Heart right ventricle (tissue), 16 donors: ENCODE measurements at regions not wholly inside any gene's neighbourhood (a gene's known extent, or its start where the extent isn't known, plus 50 kb on each side); places are given as distances from the start of the nearest gene placed in this dataset.
A peak's percentile ranks its signal among the peaks of the same experiment; 100 is the strongest.
"Not testable (repeated sequence)": the region's sequence is repeated elsewhere in the genome, so short reads cannot be mapped to it uniquely, and the experiment has no call there.

Source experiments
- ATAC-seq, 8 donors: fragments of 200-7000 bp; cut with Tn5 transposase; one replicate each; pipeline ENCODE4 v1.9.1; 2020; ENCODE audit warnings: mild to moderate bottlenecking in 8 of 8, moderate library complexity in 8 of 8, moderate number of reproducible peaks in 1 of 8
- DNase-seq, 2 donors: peaks; one replicate each; pipeline ENCODE4 v3.0.0-alpha.2; 2020
- H3K27ac ChIP-seq, 10 donors: fragments of 200-600 bp; sonication (generic) in 2 of 10; one replicate each; pipeline versions ENCODE4 v1.5.0 to v1.8.0; 2020 to 2022; ENCODE audit warnings: mild to moderate bottlenecking in 3 of 10
- H3K27me3 ChIP-seq, 7 donors: fragments of 200-600 bp; one replicate each; pipeline ENCODE4 v1.8.0; 2021 to 2022; ENCODE audit warnings: mild to moderate bottlenecking in 2 of 7
- H3K36me3 ChIP-seq, 9 donors: fragments of 200-600 bp; sonication (generic) in 1 of 9; one replicate each; pipeline versions ENCODE4 v1.5.0 to v1.8.0; 2020 to 2022; ENCODE audit warnings: mild to moderate bottlenecking in 2 of 9
- H3K4me1 ChIP-seq, 9 donors: fragments of 200-600 bp; sonication (generic) in 1 of 9; one replicate each; pipeline versions ENCODE4 v1.5.0 to v1.8.0; 2020 to 2022; ENCODE audit warnings: mild to moderate bottlenecking in 4 of 9
- H3K4me3 ChIP-seq, 10 donors: fragments of 200-600 bp; sonication (generic) in 2 of 10; one replicate each; pipeline versions ENCODE4 v1.5.0 to v1.8.0; 2020 to 2022; ENCODE audit warnings: mild to moderate bottlenecking in 7 of 10, moderate library complexity in 2 of 10
- H3K9me3 ChIP-seq, 11 donors: fragments of 200-600 bp in 10 of 11; sonication (generic) in 2 of 11; one replicate each; pipeline versions ENCODE4 v1.5.0 to v1.8.0; 2013 to 2022; ENCODE audit warnings: mild to moderate bottlenecking in 2 of 11, control low read depth in 1 of 11, moderate library complexity in 1 of 11
- WGBS, 2 donors: extraction: QIAGEN DNeasy Blood & Tissue Kit; methylation state at CpG; one replicate each; pipeline ENCODE4 v1.1.7; 2013; ENCODE audit warnings: inconsistent platforms in 1 of 2; 5-methylcytosine and 5-hydroxymethylcytosine counted together
- intact Hi-C, 10 donors: fragments of 100-400 bp; cut with DNase I; formaldehyde crosslinking; loops; one replicate each; pipeline versions ENCODE4 v1.11.1 to v1.14.2; 2022
- TF ChIP-seq, protein P1 (sequence below), 9 donors: fragments of 200-600 bp; sonication (generic) in 2 of 9; IDR thresholded peaks; one replicate each; pipeline versions ENCODE4 v1.5.0 to v1.8.0; 2021 to 2022; ENCODE audit warnings: antibody characterized with exemption in 9 of 9, mild to moderate bottlenecking in 5 of 9, moderate library complexity in 1 of 9
- donor health status: Arrhythmogenic right ventricular cardiomyopathy.
- donor health status: ischemic (EF 13 %, LVEDD 7.1; RV severe dilation, severe dysfunction).
- donor health status: healthy with polysubstance abuse.
- donor health status: DM: no; HTN: yes; CAD: no.
- donor health status: DM: no; HTN: no; CAD: no.
- donor health status: ischemic (EF 25% LVEDD 6.9; RV normal size, moderate dysfunction).
- donor health status: ischemic (EF 25% LVEDD 5.7; RV mildly dilated, moderate dysfunction).
- donor health status: healthy.
- donor health status: DM: yes; HTN: yes; CAD: no.
- donor health status: Ischemic cardiomyopathy.
- donor health status: ischemic (EF 35%, LVEDD 5.7; RV mildly dilated, moderate dysfunction).
- donor health status: nonischemic (EF 11% LVEDD 7.7; RV severe dilation, severe dysfunction).
- donor health status: DM: yes; HTN: yes; CAD: no.
- donor health status: PGD.
- donor health status: ischemic (EF 29% LVEDD 5.4; RV normal size, mild dysfunction).
- donor health status: nonischemic (EF 23%, LVEDD 6.1; RV moderate dilation, normal function).

DNA sequence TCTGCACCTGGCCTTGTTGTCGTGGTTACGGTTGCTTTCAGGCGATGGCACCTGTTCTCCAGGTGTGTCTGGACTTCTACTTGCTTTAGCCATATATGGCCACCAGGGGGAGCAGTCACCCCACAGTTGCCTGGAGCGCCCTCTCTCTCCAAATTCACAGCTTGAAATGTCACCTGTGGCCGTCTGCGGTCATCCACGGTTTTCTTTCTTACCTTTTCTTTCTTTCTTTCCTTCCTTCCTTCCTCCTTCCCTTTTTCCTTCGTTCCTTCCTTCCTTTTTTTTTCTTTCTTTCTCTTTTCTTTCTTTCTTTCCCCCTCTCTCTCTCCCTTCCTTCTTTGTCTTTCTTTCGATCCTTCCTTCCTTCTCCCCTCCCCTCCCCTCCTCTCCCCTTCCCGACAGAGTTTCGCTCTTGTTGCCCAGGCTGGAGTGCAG, 150.5 kb upstream of the VKORC1L1 start:
- TF ChIP-seq, protein P1, sequence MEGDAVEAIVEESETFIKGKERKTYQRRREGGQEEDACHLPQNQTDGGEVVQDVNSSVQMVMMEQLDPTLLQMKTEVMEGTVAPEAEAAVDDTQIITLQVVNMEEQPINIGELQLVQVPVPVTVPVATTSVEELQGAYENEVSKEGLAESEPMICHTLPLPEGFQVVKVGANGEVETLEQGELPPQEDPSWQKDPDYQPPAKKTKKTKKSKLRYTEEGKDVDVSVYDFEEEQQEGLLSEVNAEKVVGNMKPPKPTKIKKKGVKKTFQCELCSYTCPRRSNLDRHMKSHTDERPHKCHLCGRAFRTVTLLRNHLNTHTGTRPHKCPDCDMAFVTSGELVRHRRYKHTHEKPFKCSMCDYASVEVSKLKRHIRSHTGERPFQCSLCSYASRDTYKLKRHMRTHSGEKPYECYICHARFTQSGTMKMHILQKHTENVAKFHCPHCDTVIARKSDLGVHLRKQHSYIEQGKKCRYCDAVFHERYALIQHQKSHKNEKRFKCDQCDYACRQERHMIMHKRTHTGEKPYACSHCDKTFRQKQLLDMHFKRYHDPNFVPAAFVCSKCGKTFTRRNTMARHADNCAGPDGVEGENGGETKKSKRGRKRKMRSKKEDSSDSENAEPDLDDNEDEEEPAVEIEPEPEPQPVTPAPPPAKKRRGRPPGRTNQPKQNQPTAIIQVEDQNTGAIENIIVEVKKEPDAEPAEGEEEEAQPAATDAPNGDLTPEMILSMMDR (IDR thresholded peaks at IDR 0.05), result peak; percentile 71 to 89 (median 81)
- intact Hi-C loops, result no loop called here
- ATAC-seq (peak in 4 of 8 donors; percentile 39 to 72 (median 56)), DNase-seq (peak; percentile 17 to 35)
- no peaks in the 10 kb centered on the region for H3K27me3 ChIP-seq
- no peak overlapping the region for H3K4me3 ChIP-seq
- H3K4me1 ChIP-seq, result no peaks in the 10 kb centered on the region
- no peak overlapping the region for H3K27ac ChIP-seq
- H3K36me3 ChIP-seq, result peaks cover 0 to 21% (median 0%) of the 10 kb centered on the region in 9 donors
- 26 to 29% methylated on average over 11 of the region's 11 CpGs for WGBS, 2 donors
- no peaks in the 10 kb centered on the region for H3K9me3 ChIP-seq

DNA sequence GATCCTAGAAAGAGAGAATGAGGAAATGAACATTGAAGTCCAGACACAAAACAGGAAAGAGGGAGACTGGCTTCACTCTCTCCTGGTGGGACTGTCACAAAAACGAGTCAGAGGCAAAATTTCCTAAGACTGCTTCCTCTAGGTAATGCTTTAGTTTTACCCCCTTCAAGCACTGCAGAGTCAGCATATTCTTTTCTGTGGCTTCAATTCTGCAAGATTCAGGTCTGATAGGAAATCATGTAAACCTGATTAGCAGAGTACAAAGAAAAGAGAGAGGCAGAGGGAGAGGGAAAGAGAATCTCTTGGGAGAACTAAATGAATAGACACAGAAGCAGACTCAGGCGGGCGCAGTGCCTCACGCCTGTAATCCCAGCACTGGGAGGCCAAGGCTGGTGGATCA, 145.7 kb upstream of the VKORC1L1 start:
- H3K4me1 ChIP-seq, H3K27ac ChIP-seq, ATAC-seq, H3K9me3 ChIP-seq, DNase-seq, H3K27me3 ChIP-seq, intact Hi-C loops, H3K4me3 ChIP-seq: not testable (repeated sequence)
- 88 to 89% methylated on average over 4 of the region's 4 CpGs for WGBS, 2 donors
- H3K36me3 ChIP-seq, result peaks cover 0 to 21% (median 0%) of the 10 kb centered on the region in 9 donors

- intact Hi-C loops, result no loop called here
- H3K4me3 ChIP-seq, result peak overlapping the region in 7 of 10 donors; percentile 24 to 47 (median 41)
- H3K36me3 ChIP-seq, result peaks cover 0 to 29% (median 0%) of the 10 kb centered on the region in 9 donors
- no peak for DNase-seq
- H3K27me3 ChIP-seq, result no peaks in the 10 kb centered on the region
- peaks cover 0 to 5% (median 0%) of the 10 kb centered on the region in 9 donors for H3K4me1 ChIP-seq
- ATAC-seq, result no peak
- no peak overlapping the region for H3K27ac ChIP-seq
- 71 to 73% methylated on average over 7 of the region's 7 CpGs for WGBS, 2 donors
- TF ChIP-seq, protein P1 (IDR thresholded peaks at IDR 0.05), result no peak
- no peaks in the 10 kb centered on the region for H3K9me3 ChIP-seq
Observed at GRCh38 chr7:65731129-65731528, 141.7 kb upstream of the VKORC1L1 start.

DNA sequence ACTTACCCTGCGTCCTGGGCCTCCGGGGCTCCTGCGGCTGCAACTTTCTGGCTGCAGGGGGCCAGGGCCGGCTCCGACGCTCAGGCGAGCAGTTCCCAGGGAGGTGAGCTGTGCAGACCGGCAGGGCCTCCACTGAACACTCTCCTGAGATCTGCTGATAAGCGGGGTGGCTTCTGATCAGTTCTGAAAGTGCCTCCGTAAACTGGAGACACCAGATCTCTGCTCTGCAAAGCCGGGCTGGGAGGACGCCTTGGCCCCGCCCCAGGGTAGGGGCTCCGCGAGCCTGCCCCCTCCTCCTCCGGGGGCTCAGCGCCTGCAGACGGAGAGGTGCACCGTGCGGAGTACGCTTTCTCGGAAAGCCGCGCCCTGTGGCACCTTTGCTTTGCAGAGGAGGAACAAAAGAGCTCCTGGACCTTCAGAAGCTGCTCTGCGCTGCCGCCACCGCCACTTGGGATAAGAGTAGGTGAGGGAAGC, 141.3 kb upstream of the VKORC1L1 start:
- peak overlapping the region in 9 of 10 donors; percentile 24 to 47 (median 37) for H3K4me3 ChIP-seq
- DNase-seq (no peak), ATAC-seq (peak in 4 of 8 donors; percentile 24 to 65 (median 42))
- intact Hi-C loops, result no loop called here
- no peaks in the 10 kb centered on the region for H3K27me3 ChIP-seq
- 15 to 28% methylated on average over 26 to 27 of the region's 27 CpGs for WGBS, 2 donors
- peaks cover 0 to 5% (median 0%) of the 10 kb centered on the region in 9 donors for H3K4me1 ChIP-seq
- H3K27ac ChIP-seq, result no peak overlapping the region
- TF ChIP-seq, protein P1 (IDR thresholded peaks at IDR 0.05), result peak in 1 of 9 donors; percentile 5
- H3K36me3 ChIP-seq, result peaks cover 0 to 29% (median 0%) of the 10 kb centered on the region in 9 donors
- no peaks in the 10 kb centered on the region for H3K9me3 ChIP-seq

GRCh38 chr7:65744406-65744805, 128.5 kb upstream of the VKORC1L1 start:
- Histone ChIP-seq H3K36me3 (peaks cover 0 to 19% (median 0%) of the 10 kb centered on the region in 9 donors), H3K4me1 (peaks cover 0 to 12% (median 0%) of the 10 kb centered on the region in 9 donors), H3K4me3 (no peak overlapping the region), H3K9me3 (no peaks in the 10 kb centered on the region), H3K27ac (no peak overlapping the region), H3K27me3 (no peaks in the 10 kb centered on the region)
- intact Hi-C loops, result no loop called here
- ATAC-seq (no peak), DNase-seq (no peak)
- 89 to 100% methylated on average over 2 of the region's 2 CpGs for WGBS, 2 donors
- TF ChIP-seq, protein P1 (IDR thresholded peaks at IDR 0.05), result no peak
